Naive B cell (primary cell): ENCODE measurements at regions not wholly inside any gene's neighbourhood (a gene's known extent, or its start where the extent isn't known, plus 50 kb on each side); places are given as distances from the start of the nearest gene placed in this dataset.

ENCODE experiments used
- ATAC-seq, 2 donors: fragments of 150-1000 bp; cut with Tn5 transposase; 2 replicates each; pipeline ENCODE4 v1.10.0; 2021; ENCODE audit warnings: low read depth in 2 of 2, mild to moderate bottlenecking in 2 of 2, moderate library complexity in 2 of 2
- DNase-seq: peaks from one replicate; pipeline ENCODE4 v3.0.0; 2022
- H3K27ac Mint-ChIP-seq, 6 donors: one replicate each; pipeline ENCODE4 v1.8.0; 2020 to 2022; ENCODE audit warnings: mild to moderate bottlenecking in 6 of 6, mixed read lengths in 6 of 6, moderate library complexity in 5 of 6, inconsistent platforms in 2 of 6
- H3K27me3 Mint-ChIP-seq, 3 donors: one replicate each; pipeline ENCODE4 v1.8.0; 2021 to 2022; ENCODE audit warnings: mixed read lengths in 3 of 3, mild to moderate bottlenecking in 1 of 3
- H3K36me3 Mint-ChIP-seq, 2 donors: one replicate each; pipeline ENCODE4 v1.8.0; 2020 to 2022; ENCODE audit warnings: mixed read lengths in 2 of 2, inconsistent platforms in 1 of 2, mild to moderate bottlenecking in 1 of 2
- H3K4me1 Mint-ChIP-seq, 3 donors: one replicate each; pipeline ENCODE4 v1.8.0; 2020 to 2022; ENCODE audit warnings: mixed read lengths in 3 of 3, inconsistent platforms in 1 of 3, mild to moderate bottlenecking in 1 of 3, moderate library complexity in 1 of 3
- H3K4me3 Mint-ChIP-seq, 8 donors: one replicate each; pipeline ENCODE4 v1.8.0; 2020 to 2022; ENCODE audit warnings: mild to moderate bottlenecking in 8 of 8, mixed read lengths in 8 of 8, moderate library complexity in 8 of 8, inconsistent platforms in 2 of 8
- H3K9me3 Mint-ChIP-seq, 7 donors: one replicate each; pipeline ENCODE4 v1.8.0; 2020 to 2022; ENCODE audit warnings: mixed read lengths in 7 of 7, mild to moderate bottlenecking in 5 of 7, inconsistent platforms in 2 of 7, moderate library complexity in 1 of 7

DNA sequence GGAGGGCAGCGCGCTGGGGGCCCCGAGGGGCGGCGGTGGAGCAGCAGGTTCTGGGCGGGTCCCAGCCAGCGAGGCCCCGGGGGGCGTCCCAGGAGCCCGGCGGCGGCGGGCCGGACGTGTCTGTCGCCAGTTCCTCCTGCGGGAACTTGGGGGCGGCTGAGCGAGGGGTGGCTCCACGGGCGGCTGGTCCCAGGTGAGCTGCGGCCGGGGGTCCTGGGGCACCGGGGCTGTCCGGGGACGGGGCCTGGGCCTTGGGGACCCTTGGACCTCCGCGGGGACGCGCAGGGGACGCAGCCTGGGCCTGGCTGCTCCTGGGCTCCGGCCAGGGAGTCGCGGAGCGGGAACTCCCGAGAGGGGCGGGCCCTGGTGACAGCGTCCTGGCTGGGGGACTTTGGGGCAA, 54.2 kb upstream of the ZNF267 start:
- H3K4me1 Mint-ChIP-seq: no peaks in the 10 kb centered on the region
- no peak for DNase-seq

DNA sequence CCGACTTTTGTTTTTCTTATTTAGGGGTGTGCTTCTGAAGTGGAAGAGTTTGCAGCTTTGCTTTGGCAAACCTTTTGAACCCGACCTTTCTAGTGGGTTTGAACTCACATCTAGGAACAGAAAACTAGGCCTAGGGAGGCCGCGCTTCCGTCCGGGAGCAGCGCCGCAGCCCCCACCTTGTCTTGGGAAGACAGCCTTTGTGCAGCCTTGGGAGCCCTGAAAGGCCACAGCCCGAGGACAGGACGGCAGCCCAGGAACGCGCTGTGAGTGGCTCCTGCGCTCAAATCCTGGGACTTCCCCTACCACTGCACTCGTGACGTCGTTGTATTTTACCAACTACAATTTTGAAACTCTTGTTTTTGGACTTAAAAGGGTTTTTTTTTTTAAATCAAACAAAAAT, 53.7 kb upstream of the ZNF267 start:
- Mint-ChIP-seq H3K9me3 (peaks cover 0 to 20% (median 11%) of the 10 kb centered on the region in 7 donors), H3K4me1 (no peaks in the 10 kb centered on the region), H3K27me3 (peaks cover 19 to 35% (median 33%) of the 10 kb centered on the region in 3 donors), H3K36me3 (peaks cover 4 to 5% of the 10 kb centered on the region in 2 donors), H3K4me3 (no peak overlapping the region), H3K27ac (no peak overlapping the region)
- ATAC-seq (no peak), DNase-seq (no peak)

More for the DNA sequence above, 54.2 kb upstream of the ZNF267 start:
- Mint-ChIP-seq H3K27me3 (peaks cover 17 to 29% (median 27%) of the 10 kb centered on the region in 3 donors), H3K27ac (no peak overlapping the region), H3K36me3 (peaks cover 4 to 5% of the 10 kb centered on the region in 2 donors), H3K9me3 (peaks cover 0 to 16% (median 11%) of the 10 kb centered on the region in 7 donors), H3K4me3 (no peak overlapping the region)
- no peak for ATAC-seq
